ENCODE measurements at regions not wholly inside any gene's neighbourhood (a gene's known extent, or its start where the extent isn't known, plus 50 kb on each side); places are given as distances from the start of the nearest gene placed in this dataset.

- no peak for DNase-seq (ENCODE audit: low read depth)
These were observed 875.9 kb upstream of the NR2F2 start for GRCh38 chr15:95454403-95455262.

- no peak for DNase-seq (ENCODE audit: low read depth)
These were observed 873.0 kb upstream of the NR2F2 start for GRCh38 chr15:95457520-95457919.

GRCh38 chr15:95458721-95459120 lies 871.8 kb upstream of the NR2F2 start:
- no peak for DNase-seq (ENCODE audit: low read depth)

GRCh38 chr15:95459273-95459672 lies 871.2 kb upstream of the NR2F2 start:
- DNase-seq (ENCODE audit: low read depth) = no peak

- no peak for DNase-seq (ENCODE audit: low read depth)
These were observed 866.0 kb upstream of the NR2F2 start for GRCh38 chr15:95464509-95464908.

GRCh38 chr15:95468820-95469219 lies 861.7 kb upstream of the NR2F2 start:
- no peak for DNase-seq (ENCODE audit: low read depth)

GRCh38 chr15:95469496-95470000 lies 861.0 kb upstream of the NR2F2 start:
- DNase-seq (ENCODE audit: low read depth) = no peak

- no peak for DNase-seq (ENCODE audit: low read depth)
These were observed 860.0 kb upstream of the NR2F2 start for GRCh38 chr15:95470529-95470928.

- no peak for DNase-seq (ENCODE audit: low read depth)
These were observed 859.4 kb upstream of the NR2F2 start for GRCh38 chr15:95470997-95471689.

GRCh38 chr15:95471690-95472086 lies 858.8 kb upstream of the NR2F2 start:
- DNase-seq (ENCODE audit: low read depth) = no peak

GRCh38 chr15:95475067-95475466 lies 855.4 kb upstream of the NR2F2 start:
- DNase-seq (ENCODE audit: low read depth) = no peak

GRCh38 chr15:95479308-95479707 lies 851.2 kb upstream of the NR2F2 start:
- no peak for DNase-seq (ENCODE audit: low read depth)

- no peak for DNase-seq (ENCODE audit: low read depth)
These were observed 845.1 kb upstream of the NR2F2 start for GRCh38 chr15:95485367-95485766.

- DNase-seq (ENCODE audit: low read depth) = no peak
These were observed 844.3 kb upstream of the NR2F2 start for GRCh38 chr15:95486224-95486623.

GRCh38 chr15:95489103-95489502 lies 841.4 kb upstream of the NR2F2 start:
- DNase-seq (ENCODE audit: low read depth) = no peak

GRCh38 chr15:95492388-95493070 lies 838.0 kb upstream of the NR2F2 start:
- DNase-seq (ENCODE audit: low read depth) = no peak

- no peak for DNase-seq (ENCODE audit: low read depth)
These were observed 835.4 kb upstream of the NR2F2 start for GRCh38 chr15:95494971-95495541.

- DNase-seq (ENCODE audit: low read depth) = no peak
These were observed 832.9 kb upstream of the NR2F2 start for GRCh38 chr15:95497634-95498033.

- DNase-seq (ENCODE audit: low read depth) = no peak
These were observed 831.5 kb upstream of the NR2F2 start for GRCh38 chr15:95498961-95499360.

GRCh38 chr15:95499397-95499796 lies 831.1 kb upstream of the NR2F2 start:
- DNase-seq (ENCODE audit: low read depth) = no peak

- DNase-seq (ENCODE audit: low read depth) = no peak
These were observed 828.6 kb upstream of the NR2F2 start for GRCh38 chr15:95501865-95502264.

GRCh38 chr15:95503107-95503506 lies 827.4 kb upstream of the NR2F2 start:
- DNase-seq (ENCODE audit: low read depth) = no peak

Data from T-helper 22 cell (primary cell).